IPS-18a (cell line): ENCODE measurements at regions not wholly inside any gene's neighbourhood (a gene's known extent, or its start where the extent isn't known, plus 50 kb on each side); places are given as distances from the start of the nearest gene placed in this dataset.
"Not testable (repeated sequence)": the region's sequence is repeated elsewhere in the genome, so short reads cannot be mapped to it uniquely, and the experiment has no call there.

Source experiments
- H3K27ac ChIP-seq: one replicate; pipeline ENCODE4 v1.5.1; 2013; ENCODE audit warnings: low read length
- H3K27me3 ChIP-seq: one replicate; pipeline ENCODE4 v1.6.1; 2013; ENCODE audit warnings: mild to moderate bottlenecking, low read length; ENCODE audit not compliant: control insufficient read depth, insufficient read depth
- H3K36me3 ChIP-seq: one replicate; pipeline ENCODE4 v1.6.1; 2013; ENCODE audit warnings: low read depth, low read length; ENCODE audit not compliant: control insufficient read depth
- H3K4me1 ChIP-seq: one replicate; pipeline ENCODE4 v1.6.1; 2013; ENCODE audit warnings: low read depth, low read length; ENCODE audit not compliant: control insufficient read depth
- H3K4me3 ChIP-seq: one replicate; pipeline ENCODE4 v1.5.1; 2013; ENCODE audit warnings: low read length
- H3K9ac ChIP-seq: one replicate; pipeline ENCODE4 v1.6.1; 2013; ENCODE audit warnings: mild to moderate bottlenecking, low read length, moderate library complexity
- H3K9me3 ChIP-seq: one replicate; pipeline ENCODE4 v1.6.1; 2013; ENCODE audit warnings: low read depth, low read length; ENCODE audit not compliant: control insufficient read depth

DNA sequence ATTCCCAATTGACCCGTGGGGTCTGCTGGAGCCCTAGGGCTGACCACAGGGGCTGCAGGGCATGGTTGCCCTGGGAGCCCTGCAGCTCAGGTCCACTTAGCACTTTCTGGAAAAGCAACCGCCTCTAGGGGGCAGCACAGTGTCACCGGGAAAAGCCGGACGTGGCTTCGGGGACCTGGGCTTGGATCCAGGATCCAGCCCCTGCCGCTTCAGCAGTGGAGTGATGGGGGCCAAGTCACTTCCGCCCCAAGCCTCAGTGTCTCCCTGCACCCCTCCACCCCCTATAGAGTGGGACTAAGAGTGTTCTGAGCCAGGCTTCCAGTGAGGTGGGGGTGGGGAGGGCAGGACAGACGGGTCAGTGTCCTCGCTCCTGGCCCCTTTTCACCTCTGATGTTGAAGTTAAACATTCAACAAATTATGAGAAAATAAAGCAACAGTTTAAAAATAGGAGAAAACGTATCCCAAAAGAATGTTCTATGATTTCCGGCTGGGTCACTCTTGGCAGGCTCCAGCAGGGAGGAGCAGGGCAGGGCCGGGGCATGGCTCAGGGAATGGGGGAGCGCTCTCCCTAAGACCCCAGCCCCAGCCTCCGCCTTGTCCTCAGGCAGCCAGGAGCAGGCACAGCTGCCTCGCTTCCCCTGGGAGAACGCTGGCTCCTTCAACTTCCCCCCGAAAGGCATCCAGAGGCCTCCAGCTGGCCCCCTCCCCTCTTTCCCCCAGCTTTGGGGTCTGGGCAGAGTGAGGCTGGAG is 96.5 kb upstream of the FGF3 start:
- H3K4me1 ChIP-seq: no peaks in the 10 kb centered on the region
- H3K27ac ChIP-seq: no peak overlapping the region
- no peaks in the 10 kb centered on the region for H3K9me3 ChIP-seq
- no peak overlapping the region for H3K9ac ChIP-seq
- peaks cover 30% of the 10 kb centered on the region for H3K27me3 ChIP-seq
- no peak overlapping the region for H3K4me3 ChIP-seq
- no peaks in the 10 kb centered on the region for H3K36me3 ChIP-seq

DNA sequence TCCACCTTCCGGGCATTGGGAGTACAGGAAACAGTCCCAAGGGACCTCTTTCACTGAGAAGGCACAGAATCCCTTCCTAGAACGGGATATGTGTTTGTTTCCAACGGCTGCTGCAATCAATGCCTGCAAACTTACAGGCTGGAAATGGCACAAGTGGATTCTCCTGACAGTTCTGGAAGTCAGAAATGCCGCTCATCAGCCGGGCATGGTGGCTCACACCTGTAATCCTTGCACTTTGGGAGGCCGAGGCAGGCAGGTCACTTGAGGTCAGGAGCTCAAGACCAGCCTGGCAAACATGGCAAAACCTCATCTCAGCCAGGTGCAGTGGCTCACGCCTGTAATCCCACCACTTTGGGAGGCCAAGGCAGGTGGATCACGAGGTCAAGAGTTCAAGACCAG is 97.0 kb upstream of the FGF3 start:
- H3K27ac ChIP-seq, H3K4me3 ChIP-seq, H3K9ac ChIP-seq, H3K4me1 ChIP-seq, H3K36me3 ChIP-seq, H3K9me3 ChIP-seq: not testable (repeated sequence)
- H3K27me3 ChIP-seq: peaks cover 30% of the 10 kb centered on the region

DNA sequence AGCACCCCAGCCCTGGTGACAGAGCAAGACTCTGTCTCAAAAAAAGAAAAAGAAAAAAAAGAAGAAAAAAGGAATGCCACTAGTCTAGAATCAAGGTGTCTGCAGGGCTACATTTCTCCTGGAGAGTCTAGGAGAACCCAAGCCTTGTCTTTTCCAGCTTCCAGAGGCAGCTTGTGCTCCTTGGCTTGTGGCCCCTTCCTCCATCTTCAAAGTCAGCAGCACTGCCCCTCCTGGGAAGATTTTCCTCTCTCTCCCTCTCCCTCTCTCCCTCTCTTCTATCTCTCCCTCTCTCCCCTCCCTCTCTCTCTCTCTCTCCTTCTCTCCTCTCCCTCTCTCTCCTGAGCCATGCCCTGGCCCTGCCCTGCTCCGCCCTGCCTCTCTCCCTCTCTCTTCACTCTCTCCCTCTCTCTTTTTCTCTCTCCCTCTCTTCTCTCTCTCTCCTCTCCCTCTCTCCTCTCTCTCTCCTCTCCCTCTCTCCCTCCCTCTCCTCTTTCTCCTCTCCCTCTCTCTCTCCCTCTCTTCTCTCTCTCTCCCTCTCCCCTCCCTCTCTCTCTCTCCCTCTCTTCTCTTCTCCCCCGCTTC is 97.7 kb upstream of the FGF3 start:
- H3K4me3 ChIP-seq: no peak overlapping the region
- H3K4me1 ChIP-seq: no peaks in the 10 kb centered on the region
- no peaks in the 10 kb centered on the region for H3K9me3 ChIP-seq
- H3K9ac ChIP-seq: no peak overlapping the region
- no peak overlapping the region for H3K27ac ChIP-seq
- no peaks in the 10 kb centered on the region for H3K36me3 ChIP-seq
- H3K27me3 ChIP-seq: peaks cover 30% of the 10 kb centered on the region

DNA sequence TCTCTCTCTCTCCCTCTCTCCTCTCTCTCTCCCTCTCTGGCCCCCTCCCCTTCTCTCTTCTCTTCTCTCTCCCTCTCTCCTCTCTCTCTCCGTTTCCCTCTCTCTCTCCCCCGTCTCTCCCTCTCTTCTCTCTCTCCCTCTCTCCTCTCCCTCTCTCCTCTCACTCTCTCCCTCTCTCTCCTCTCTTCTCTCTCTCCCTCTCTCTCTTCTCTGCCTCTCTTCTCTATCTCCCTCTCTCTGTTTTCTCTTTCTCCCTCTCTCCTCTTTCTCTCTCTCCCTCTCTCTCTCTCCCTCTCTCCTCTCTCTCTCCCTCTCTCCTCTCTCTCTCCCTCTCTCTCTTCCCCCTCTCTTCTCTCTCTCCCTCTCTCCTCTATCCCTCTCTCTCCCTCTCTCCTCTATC is 98.3 kb upstream of the FGF3 start:
- Histone ChIP-seq H3K9ac (no peak overlapping the region), H3K9me3 (no peaks in the 10 kb centered on the region), H3K27me3 (peaks cover 30% of the 10 kb centered on the region), H3K27ac (no peak overlapping the region), H3K4me1 (no peaks in the 10 kb centered on the region), H3K4me3 (no peak overlapping the region), H3K36me3 (no peaks in the 10 kb centered on the region)

DNA sequence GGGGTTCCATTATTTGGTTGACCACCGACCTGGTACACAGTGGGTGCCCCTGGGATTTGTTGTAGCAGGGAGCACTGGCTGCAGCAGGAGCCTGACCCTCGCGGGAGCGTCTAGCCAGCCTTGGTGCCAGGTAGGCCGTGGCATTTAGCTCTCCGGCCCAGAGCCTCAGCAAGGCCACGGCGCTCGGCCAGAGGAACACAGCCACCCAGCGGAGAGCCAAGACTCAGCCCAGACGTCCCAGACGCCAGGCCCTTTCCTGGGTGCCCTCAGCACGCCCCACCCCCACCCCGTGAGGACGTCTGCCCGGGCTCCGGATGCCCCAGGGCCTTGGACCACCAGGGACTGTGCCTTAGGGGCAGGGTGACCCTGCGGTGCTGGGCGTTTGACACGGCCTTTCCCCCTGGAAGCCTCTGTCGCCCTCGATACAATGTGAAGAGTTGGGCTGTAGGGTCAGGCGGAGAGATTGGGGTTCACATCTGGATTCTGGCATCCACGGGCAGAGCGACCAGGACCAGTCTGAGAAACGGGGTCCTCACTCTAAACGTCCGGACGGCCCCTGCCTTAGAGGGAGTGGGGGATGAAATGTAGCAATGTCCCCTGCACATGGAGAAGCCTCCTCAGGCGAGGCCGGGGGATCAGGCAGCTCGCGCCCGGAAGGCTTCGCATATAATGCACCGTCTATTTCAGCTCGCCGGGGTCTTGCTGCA is 99.2 kb upstream of the FGF3 start:
- Histone ChIP-seq H3K27me3 (peaks cover 30% of the 10 kb centered on the region), H3K9me3 (no peaks in the 10 kb centered on the region), H3K9ac (no peak overlapping the region), H3K36me3 (no peaks in the 10 kb centered on the region), H3K4me3 (no peak overlapping the region), H3K27ac (no peak overlapping the region), H3K4me1 (no peaks in the 10 kb centered on the region)

DNA sequence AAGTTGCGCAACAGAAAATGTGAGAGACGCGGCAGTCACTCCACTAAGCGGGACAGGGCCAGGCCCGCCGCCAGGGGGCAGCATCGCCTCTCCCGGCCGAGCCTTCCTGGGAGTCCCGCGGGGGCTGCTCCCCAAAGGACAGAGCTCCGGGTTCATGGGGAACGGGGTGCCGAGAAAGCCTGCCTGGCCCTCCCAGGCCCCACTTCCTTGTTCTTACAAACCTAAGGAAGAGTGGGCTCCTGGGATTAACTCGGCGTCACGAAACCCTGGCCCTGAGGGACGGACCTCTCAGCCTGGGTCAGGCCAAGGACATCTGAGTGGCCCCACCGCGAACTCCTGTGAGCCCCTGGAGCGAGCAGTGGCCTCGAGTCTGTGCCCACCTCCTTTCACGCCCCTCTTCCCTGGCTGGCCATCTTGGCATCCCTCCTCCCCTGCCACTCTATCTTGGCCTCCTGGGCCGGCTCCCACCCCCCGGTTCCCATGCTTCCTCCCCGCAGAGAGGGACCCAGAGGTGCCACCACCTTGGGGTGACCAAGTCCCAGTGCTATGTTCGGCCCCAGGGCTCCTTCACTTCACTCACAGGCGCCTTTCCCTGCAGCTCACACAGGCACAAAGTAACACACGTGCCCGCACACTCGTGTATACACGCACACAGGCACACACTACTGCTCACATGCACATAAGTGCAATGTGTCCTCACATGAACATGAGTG is 99.9 kb upstream of the FGF3 start:
- H3K4me3 ChIP-seq: no peak overlapping the region
- peaks cover 30% of the 10 kb centered on the region for H3K27me3 ChIP-seq
- no peak overlapping the region for H3K9ac ChIP-seq
- H3K36me3 ChIP-seq: no peaks in the 10 kb centered on the region
- H3K27ac ChIP-seq: no peak overlapping the region
- H3K9me3 ChIP-seq: no peaks in the 10 kb centered on the region
- no peaks in the 10 kb centered on the region for H3K4me1 ChIP-seq

DNA sequence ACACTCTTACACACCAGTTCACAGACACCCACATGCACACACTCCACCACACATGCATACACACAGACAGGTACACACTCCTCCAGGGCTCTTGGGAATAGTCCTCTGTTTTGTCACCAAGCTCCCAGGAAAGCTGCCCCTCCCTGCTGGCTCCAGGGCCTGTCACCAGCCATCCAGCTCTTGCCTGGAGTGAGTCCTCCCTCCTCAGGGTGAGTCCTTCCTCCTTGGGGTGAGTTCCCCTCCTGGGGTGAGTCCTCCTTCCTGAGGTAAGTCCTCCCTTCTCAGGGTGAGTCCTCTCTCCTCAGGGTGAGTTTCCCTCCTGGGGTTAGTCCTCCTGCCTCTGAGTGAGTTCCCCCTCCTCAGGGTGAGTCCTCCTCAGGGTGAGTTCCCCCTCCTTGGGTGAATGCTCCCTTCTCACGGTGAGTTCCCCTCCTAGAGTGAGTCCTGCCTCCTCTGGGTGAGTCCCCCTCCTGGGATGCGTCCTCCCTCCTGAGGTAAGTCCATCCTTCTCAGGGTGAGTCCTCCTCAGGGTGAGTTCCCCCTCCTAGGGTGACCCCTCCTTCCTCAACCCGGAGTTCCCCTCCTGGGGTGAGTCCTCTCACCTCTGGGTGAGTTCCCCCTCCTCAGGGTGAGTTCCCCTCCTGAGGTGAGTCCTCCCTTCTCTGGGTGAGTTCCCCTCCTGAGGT is 100.6 kb upstream of the FGF3 start:
- H3K9me3 ChIP-seq: no peaks in the 10 kb centered on the region
- H3K27me3 ChIP-seq: peaks cover 30% of the 10 kb centered on the region
- H3K27ac ChIP-seq: no peak overlapping the region
- H3K9ac ChIP-seq: no peak overlapping the region
- H3K36me3 ChIP-seq: no peaks in the 10 kb centered on the region
- H3K4me1 ChIP-seq: no peaks in the 10 kb centered on the region
- no peak overlapping the region for H3K4me3 ChIP-seq

DNA sequence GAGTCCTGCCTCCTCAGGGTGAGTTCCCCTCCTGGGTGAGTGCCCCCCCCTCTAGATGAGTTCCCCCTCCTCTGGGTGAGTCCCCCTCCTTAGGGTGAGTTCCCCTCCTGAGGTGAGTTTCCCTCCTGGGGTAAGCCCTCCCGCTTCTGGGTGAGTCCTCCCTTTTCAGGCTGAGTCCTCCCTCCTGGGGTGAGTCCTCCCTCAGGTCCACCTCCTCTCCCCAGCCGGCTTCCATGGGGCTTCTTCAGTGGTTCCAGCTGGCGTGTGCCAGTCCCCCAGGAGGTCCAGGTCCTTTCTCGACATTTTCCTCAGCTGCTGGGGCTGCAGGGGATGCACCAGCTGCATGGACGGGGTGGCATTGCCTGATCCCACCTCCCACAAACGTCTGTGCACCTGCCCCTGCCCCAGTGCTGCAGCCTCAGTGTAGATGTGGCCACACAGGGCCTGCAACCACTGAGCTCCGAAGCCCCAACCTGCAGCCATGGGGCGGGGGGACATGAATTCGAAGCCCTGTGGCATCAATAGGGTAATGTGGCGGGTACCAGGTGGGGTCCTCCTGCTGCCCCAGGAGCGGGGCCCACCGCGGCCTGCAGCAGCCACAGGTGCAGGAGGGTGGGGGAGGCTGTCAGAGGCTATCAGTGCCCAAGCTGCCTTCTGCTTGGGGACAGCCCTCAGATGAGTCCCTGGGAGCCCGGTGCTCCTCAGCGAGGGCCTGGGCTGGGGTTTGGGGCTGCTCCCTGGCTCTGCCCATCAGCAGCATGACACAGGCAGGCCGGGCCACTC is 101.3 kb upstream of the FGF3 start:
- peaks cover 30% of the 10 kb centered on the region for H3K27me3 ChIP-seq
- no peak overlapping the region for H3K27ac ChIP-seq
- no peaks in the 10 kb centered on the region for H3K36me3 ChIP-seq
- H3K4me1 ChIP-seq: no peaks in the 10 kb centered on the region
- H3K9me3 ChIP-seq: no peaks in the 10 kb centered on the region
- H3K4me3 ChIP-seq: no peak overlapping the region
- H3K9ac ChIP-seq: no peak overlapping the region

DNA sequence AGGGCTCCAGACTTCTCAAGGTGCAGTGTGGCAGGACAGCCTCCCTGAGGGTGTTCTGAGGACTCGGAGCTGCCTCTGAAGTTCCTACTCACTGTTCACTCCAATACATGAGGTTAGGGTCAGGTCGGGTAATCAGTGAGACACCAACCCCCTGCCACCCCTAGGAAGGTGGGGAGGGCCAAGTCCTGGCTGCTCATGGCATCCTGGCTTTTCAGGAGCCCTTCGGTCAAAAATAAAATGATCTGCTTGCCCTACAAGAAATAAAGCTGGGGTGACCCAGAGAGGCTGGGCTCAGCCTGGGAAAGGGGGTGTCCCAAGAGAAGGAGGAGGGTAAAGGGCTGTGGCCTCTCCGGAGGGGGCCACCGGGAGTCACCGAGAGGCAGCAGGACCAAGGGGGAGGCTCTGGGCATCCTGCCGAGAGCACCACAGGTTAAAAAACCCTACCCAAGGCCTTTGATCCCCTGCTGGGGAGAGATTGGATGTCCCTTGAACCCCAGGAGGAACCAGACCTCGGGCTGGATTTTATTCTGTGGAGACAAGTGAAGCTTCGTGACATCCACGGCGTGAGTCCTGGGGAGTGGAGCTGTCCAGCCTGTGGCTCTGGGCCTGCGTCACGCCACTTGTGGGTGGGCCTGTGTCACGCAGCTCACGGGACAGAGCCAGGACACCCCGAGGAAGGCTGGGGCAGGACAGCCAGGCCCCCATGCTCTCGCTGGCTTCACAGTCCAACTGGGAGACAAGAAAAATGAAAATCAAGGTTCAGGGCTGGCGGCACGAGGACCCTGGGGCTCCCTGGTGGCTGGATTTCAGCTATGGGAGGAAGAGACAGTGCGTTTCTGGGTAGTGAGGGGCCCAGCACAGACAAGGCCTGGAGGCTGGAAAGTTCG is 102.2 kb upstream of the FGF3 start:
- H3K27ac ChIP-seq: no peak overlapping the region
- peaks cover 22% of the 10 kb centered on the region for H3K27me3 ChIP-seq
- H3K9me3 ChIP-seq: no peaks in the 10 kb centered on the region
- no peaks in the 10 kb centered on the region for H3K36me3 ChIP-seq
- H3K4me3 ChIP-seq: no peak overlapping the region
- H3K4me1 ChIP-seq: no peaks in the 10 kb centered on the region
- H3K9ac ChIP-seq: no peak overlapping the region

DNA sequence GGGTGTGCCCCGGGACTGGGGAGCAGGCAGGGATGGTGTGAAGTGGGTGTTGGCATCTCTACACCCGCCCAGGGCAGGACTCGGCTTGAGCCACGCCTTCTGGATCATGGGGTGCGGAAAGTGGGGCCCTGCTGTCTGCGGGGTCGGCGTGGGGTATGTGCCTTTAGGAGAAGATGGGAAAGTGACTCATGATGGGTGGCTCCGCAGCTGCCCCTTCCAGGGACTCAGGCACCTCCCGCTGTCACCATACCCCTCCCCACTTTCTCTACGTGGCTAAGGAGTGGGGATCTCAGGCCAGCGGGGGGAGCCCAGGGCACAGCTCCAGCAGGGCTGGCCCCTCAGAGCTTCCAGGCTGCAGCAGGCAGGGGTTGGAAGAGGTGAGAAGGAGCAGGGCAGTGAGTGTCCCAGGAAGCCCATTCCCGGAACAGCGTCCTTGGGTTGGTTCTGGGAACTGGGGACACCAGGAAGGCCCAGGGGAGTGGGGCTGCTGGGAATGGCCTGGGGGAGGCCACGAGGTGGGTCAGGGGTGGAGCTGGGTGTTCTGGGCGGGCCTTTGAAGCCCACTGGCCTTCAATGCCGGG is 102.9 kb upstream of the FGF3 start:
- H3K4me1 ChIP-seq: no peaks in the 10 kb centered on the region
- no peak overlapping the region for H3K9ac ChIP-seq
- H3K27me3 ChIP-seq: peaks cover 17% of the 10 kb centered on the region
- H3K36me3 ChIP-seq: no peaks in the 10 kb centered on the region
- no peak overlapping the region for H3K4me3 ChIP-seq
- H3K9me3 ChIP-seq: no peaks in the 10 kb centered on the region
- H3K27ac ChIP-seq: no peak overlapping the region
